ENCODE measurements at regions not wholly inside any gene's neighbourhood (a gene's known extent, or its start where the extent isn't known, plus 50 kb on each side); places are given as distances from the start of the nearest gene placed in this dataset.
"Not testable (repeated sequence)": the region's sequence is repeated elsewhere in the genome, so short reads cannot be mapped to it uniquely, and the experiment has no call there.

- H3K4me3 ChIP-seq (ENCODE audit: low read depth, poor library complexity, severe bottlenecking) = no peak overlapping the region
- DNase-seq (ENCODE audit: low spot score in 2 of 2) = no peak
- TF ChIP-seq POLR2A (IDR thresholded peaks at IDR 0.05) (no peak), CTCF (IDR thresholded peaks at IDR 0.05) (no peak)
- WGBS, 2 donors = 93 to 95% methylated on average over 2 of the region's 2 CpGs
- intact Hi-C loops (cut with DNase I; ENCODE audit: low total_unique reads) = no loop called here
Observed at GRCh38 chr2:64250063-64250462, 105.8 kb upstream of the PELI1 start.

- 89 to 93% methylated on average over 7 of the region's 7 CpGs for WGBS, 2 donors
- no peak overlapping the region for H3K4me3 ChIP-seq (ENCODE audit: low read depth, poor library complexity, severe bottlenecking)
- DNase-seq (ENCODE audit: low spot score in 2 of 2) = no peak
- TF ChIP-seq POLR2A (IDR thresholded peaks at IDR 0.05) (no peak), CTCF (IDR thresholded peaks at IDR 0.05) (no peak)
- intact Hi-C loops (cut with DNase I; ENCODE audit: low total_unique reads) = no loop called here
Observed at GRCh38 chr2:64250751-64251423, 106.7 kb upstream of the PELI1 start.

DNA sequence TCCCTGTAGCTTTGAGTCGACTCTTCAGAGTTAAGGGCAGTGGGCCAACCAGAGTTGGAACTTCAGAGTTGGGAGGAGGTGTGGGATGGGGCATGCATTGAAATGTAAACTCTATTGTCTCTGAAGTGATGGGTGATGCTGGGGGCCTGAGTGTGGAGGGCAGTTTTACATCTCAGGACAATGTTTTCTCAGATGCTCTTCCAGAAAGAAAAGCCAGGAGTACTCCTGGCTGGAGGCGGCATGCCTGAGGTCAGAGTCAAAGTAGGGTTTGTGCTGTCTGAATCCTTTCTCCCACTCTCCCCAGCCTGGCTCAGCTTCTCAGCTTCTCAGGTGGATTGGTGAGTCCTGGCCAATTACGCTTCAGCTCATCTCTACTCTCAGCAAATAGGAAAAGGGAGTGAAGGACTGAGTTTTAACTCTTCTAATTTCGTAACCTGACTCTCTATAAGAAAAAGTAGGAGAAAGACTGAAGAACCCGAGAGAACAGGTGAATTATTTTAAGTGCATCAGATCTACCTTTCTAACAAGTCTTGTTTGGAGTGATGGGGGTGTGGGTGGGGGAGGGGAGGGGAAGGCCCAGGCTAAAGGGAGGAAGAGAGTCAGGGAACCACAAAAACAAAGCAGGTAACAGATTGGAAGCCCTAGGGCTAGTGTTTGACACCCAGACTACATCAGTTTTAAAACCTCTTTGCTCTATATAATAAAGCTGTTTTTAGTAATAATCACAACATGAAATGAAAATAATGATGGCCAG, 107.5 kb upstream of the PELI1 start:
- 82 to 92% methylated on average over 5 of the region's 5 CpGs for WGBS, 2 donors
- H3K4me3 ChIP-seq (ENCODE audit: low read depth, poor library complexity, severe bottlenecking) = no peak overlapping the region
- intact Hi-C loops (cut with DNase I; ENCODE audit: low total_unique reads) = no loop called here

GRCh38 chr2:64252251-64252978, 108.2 kb upstream of the PELI1 start:
- 93% methylated on average over 11 of the region's 11 CpGs for WGBS, 2 donors
- DNase-seq (ENCODE audit: low spot score in 2 of 2); intact Hi-C loops (cut with DNase I; ENCODE audit: low total_unique reads); H3K4me3 ChIP-seq (ENCODE audit: low read depth, poor library complexity, severe bottlenecking): not testable (repeated sequence)

More for the DNA sequence above, 107.5 kb upstream of the PELI1 start:
- no peak for TF ChIP-seq POLR2A (IDR thresholded peaks at IDR 0.05)
- no peak for TF ChIP-seq CTCF (IDR thresholded peaks at IDR 0.05)
- no peak for DNase-seq (ENCODE audit: low spot score in 2 of 2)

- DNase-seq (ENCODE audit: low spot score in 2 of 2); H3K4me3 ChIP-seq (ENCODE audit: low read depth, poor library complexity, severe bottlenecking); intact Hi-C loops (cut with DNase I; ENCODE audit: low total_unique reads): not testable (repeated sequence)
- 92 to 94% methylated on average over 9 of the region's 9 CpGs for WGBS, 2 donors
Observed at GRCh38 chr2:64253421-64253820, 109.2 kb upstream of the PELI1 start.

DNA sequence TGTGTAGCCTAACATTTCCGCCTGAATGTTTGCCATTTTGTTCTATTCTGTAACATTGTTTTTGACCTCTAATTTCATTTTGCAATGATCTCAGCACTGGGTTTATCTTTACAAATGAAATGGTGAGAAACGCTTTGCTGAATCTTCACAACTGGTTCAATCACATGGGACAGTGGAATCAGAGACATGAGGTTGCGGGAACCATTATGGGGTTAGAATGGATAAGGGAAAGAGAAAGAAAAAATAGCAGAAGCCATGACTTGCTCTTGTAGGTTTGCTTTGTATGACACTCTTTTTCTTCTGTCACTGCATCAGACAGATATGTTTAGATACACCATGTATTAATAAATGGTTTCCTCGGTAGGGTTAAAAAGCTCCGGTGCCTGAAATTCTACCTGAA, 114.3 kb upstream of the PELI1 start:
- WGBS, 2 donors = 96 to 97% methylated on average over 5 of the region's 5 CpGs
- TF ChIP-seq POLR2A (IDR thresholded peaks at IDR 0.05) (no peak), CTCF (IDR thresholded peaks at IDR 0.05) (no peak)
- DNase-seq (ENCODE audit: low spot score in 2 of 2) = no peak
- no peak overlapping the region for H3K4me3 ChIP-seq (ENCODE audit: low read depth, poor library complexity, severe bottlenecking)
- intact Hi-C loops (cut with DNase I; ENCODE audit: low total_unique reads) = no loop called here

Data from lower leg skin (tissue), 4 donors.